ENCODE measurements at regions not wholly inside any gene's neighbourhood (a gene's known extent, or its start where the extent isn't known, plus 50 kb on each side); places are given as distances from the start of the nearest gene placed in this dataset.

DNA sequence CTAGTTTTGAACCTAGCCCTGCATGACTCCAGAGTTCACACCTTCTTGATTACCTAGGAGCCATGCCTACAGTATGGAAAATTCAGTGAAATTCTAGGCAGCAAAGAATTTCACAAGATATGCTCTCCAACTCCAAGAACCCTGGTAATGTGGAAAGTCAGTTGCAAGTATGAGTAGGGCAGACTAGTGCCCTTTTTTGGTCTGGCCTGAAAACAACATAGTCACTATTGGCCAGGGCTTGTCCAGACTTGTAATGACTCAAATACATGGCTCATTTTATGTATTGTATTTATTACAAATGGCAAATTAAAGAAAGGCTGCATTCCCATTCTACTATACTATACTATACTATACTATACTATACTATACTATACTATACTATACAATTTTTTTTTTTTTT lies 160.4 kb downstream of the ESM1 start:
- TF ChIP-seq POLR2AphosphoS5 (IDR thresholded peaks at IDR 0.05; ENCODE audit: low read depth, low read length) (no peak), TAF1 (IDR thresholded peaks at IDR 0.05; ENCODE audit: borderline replicate concordance, low read depth, low read length) (no peak)

Measured in GM12892 (cell line).